GM12873 (cell line): ENCODE measurements at regions not wholly inside any gene's neighbourhood (a gene's known extent, or its start where the extent isn't known, plus 50 kb on each side); places are given as distances from the start of the nearest gene placed in this dataset.

Source experiments
- TF ChIP-seq, protein P1 (sequence below): IDR thresholded peaks from 2 replicates; pipeline ENCODE4 v1.5.1; 2012; ENCODE audit warnings: low read depth, mild to moderate bottlenecking, moderate library complexity, low read length, control low read depth; ENCODE audit not compliant: insufficient read depth; ENCODE audit errors: missing control alignments

DNA sequence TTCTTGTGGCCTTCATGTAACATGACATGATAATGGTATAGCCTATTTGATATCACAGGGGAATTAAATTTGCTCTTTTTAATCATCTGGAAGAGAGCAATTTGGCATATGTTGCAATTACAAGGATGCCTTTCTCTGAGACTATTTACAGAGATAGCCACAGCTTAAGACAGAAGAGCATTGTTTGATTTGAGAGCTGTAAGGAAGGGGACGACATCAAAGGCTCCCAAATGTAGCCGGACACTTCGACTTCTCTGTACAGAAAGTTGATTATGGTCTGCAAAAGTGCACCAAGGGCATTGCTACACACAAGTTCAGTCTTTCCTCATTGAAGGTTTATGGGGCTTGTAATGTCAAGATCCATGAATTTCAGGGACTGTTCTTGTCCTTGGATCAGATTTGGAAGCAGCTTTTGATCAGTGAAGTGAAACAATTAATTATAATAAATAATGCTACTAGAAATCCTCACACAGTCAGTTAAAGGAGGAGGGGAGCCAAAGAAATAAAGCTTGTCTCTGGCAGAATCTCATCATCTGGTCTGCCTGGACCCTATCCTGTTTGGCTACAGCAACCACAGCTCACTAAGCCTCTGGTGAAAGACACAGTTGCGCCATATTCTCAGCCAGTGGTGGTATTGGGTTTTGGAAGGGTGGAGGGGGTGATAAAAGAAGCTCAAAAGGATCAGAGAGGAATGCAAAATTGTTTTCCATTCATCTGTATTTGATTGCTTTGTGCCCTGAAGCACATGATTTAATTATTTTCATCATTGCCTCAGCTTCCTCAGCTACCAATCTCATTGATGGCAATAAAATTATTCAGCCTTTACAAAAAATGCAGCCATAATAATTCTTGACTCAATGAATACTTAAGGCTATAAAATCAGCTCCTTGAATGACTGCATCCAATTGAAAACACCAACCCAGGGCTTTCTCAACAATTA, 654.3 kb upstream of the LCORL start:
- TF ChIP-seq, protein P1, sequence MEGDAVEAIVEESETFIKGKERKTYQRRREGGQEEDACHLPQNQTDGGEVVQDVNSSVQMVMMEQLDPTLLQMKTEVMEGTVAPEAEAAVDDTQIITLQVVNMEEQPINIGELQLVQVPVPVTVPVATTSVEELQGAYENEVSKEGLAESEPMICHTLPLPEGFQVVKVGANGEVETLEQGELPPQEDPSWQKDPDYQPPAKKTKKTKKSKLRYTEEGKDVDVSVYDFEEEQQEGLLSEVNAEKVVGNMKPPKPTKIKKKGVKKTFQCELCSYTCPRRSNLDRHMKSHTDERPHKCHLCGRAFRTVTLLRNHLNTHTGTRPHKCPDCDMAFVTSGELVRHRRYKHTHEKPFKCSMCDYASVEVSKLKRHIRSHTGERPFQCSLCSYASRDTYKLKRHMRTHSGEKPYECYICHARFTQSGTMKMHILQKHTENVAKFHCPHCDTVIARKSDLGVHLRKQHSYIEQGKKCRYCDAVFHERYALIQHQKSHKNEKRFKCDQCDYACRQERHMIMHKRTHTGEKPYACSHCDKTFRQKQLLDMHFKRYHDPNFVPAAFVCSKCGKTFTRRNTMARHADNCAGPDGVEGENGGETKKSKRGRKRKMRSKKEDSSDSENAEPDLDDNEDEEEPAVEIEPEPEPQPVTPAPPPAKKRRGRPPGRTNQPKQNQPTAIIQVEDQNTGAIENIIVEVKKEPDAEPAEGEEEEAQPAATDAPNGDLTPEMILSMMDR = no peak

DNA sequence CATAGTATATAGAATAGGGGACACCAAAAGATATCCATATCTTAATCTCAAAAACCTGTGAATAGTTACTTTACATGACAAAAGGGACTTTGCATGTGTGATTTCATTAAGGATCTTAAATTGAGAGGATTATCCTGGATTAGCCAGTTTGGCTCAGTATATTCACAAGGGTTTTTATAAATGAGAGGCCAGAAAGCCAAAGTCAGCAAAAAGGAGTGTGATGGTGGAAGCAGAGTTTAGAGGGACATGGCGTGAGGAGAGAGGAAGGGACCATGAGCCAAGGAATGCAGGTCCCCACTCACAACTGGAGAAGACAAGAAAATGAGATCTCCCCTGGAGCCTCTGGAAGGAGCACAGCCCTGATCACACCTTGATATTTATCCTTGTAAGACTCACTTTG, 648.5 kb upstream of the LCORL start:
- TF ChIP-seq, protein P1 = no peak

DNA sequence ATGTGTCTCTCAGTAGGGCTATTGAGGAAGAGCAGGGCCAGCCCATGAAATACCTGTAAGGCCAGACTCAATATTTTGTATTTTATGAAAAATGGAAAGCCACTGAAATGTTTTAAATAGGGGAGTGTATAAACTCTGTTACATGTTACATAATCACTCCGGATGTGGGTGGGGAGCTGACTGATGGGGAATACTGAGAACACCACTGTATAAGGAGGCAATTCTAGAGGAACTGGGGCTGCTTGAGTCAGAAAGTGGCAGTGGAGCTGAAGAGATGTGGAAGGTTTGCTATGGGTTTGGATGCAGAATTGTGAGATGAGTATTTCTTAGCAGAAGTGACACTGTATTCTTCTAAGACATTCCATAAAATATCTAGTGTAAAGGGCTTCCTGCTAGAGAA, 647.8 kb upstream of the LCORL start:
- TF ChIP-seq, protein P1 = no peak

DNA sequence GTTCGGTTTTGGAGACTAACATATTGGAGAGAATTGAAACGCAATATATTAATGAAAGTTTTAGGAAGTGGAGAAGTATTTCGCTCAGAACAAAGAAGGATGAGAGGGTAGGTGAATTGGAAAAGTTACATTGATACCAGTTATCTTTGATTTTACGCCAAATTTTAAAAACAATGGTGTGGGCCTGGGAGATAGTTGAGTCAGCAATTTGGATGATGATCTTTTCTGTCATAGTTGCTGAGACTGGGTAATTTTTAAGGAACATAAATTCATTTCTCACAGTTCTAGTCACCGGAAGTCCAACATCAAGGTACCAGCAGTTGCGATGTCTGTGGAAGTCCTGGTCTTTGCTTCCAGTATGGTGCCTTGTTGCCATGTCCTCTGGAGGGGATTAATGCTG, 644.8 kb upstream of the LCORL start:
- TF ChIP-seq, protein P1 = no peak

DNA sequence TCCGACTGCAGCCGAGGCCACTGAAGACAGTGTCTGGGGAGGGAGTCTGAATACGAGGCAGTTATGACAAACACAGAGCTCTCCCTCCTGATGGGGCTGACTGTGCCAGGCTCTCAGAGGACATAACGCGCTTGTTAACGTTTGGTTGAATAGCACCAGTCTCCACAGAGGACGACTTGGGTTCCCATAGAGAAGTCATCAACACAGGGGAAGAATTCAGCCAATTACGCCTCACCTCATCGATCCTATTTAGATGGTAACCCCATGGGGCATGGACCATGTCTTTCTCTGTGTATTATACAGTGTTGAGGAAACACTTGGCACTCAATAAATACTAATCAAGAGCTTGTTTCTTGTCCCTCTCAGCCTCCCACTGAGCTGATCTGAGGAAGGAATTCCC, 642.6 kb upstream of the LCORL start:
- TF ChIP-seq, protein P1 = no peak

DNA sequence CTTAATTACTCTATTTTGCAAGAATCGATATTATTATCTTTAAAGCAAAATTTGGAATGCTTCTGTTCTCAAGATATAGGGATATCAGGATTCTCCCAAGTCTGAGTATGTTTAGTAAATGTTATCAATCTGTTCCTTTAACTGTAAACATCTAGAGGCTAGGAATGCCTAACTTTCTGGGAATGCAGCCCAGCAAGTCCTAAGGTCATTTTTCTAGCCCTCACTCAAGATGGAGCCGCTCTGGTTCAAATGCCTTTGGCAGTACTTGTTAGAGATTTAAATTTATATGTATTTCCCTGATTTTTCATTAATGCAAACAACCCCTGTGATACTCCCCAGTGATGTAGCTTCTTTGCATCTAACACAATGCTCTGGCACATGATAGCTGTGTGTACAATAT, 623.8 kb upstream of the LCORL start:
- TF ChIP-seq, protein P1 = no peak

DNA sequence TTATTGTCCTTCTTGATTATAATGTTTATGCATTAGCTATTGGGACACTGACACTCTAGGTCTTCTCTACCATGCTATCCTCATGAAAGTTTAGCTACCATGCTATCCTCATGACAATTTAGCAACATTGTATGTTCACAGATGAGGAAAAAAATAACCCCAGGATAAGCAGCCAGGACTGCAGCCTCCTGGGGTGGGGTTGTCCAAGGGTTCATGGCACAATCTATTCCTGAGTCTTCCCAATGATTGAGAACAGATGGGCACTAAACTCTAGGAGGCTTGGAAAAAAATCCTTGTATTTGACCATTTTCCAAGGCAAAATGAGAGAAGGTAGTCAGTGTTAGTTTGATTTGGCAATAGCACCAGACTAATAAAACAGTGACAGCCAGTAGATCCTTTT, 619.8 kb upstream of the LCORL start:
- TF ChIP-seq, protein P1 = no peak
